GM19438 (cell line): ENCODE measurements at regions not wholly inside any gene's neighbourhood (a gene's known extent, or its start where the extent isn't known, plus 50 kb on each side); places are given as distances from the start of the nearest gene placed in this dataset.
"Not testable (repeated sequence)": the region's sequence is repeated elsewhere in the genome, so short reads cannot be mapped to it uniquely, and the experiment has no call there.

Experiments used
- ATAC-seq: cut with Tn5 transposase; IDR thresholded peaks from one replicate; pipeline ENCODE4 v1.9.1; 2021; ENCODE audit warnings: low read depth; ENCODE audit not compliant: unreplicated experiment

DNA sequence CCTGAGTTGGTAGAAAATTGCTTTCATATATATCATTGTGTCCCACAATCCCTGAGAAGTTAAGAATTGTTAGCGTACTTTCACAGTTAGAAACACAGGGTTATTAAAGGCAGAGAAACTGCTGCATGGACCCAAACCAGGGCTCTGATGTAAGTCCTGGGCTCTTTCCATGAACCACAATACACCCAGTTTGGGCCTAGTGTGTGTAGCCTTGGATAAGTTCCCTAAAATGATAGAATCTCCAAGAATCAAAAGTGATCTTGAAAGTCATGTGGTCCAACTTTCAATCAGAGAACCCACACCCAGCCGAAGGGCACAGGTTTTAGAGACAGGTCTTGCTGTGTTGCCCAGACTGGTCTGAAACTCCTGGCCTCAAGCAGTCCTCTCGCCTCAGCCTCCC, 257.8 kb upstream of the KLF3 start:
- no peak for ATAC-seq

DNA sequence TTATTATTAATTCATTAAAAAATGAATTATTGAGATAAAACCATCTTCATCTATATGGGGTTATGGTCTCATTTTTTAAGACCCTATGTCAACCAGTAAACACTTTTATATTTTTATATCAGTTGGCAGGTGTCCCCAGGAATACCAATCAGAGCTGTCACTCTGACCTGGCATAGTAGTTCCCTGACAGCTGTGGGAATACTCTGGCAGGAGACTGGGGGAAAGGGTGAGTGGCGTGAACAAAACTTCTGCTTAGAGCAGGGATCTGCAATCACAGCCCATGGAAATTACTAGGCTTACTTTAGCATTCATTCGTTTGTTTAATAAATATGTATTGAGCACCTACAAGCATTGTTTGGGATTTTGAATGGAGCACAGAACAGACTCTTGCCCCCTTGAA, 254.1 kb upstream of the KLF3 start:
- ATAC-seq, result no peak

DNA sequence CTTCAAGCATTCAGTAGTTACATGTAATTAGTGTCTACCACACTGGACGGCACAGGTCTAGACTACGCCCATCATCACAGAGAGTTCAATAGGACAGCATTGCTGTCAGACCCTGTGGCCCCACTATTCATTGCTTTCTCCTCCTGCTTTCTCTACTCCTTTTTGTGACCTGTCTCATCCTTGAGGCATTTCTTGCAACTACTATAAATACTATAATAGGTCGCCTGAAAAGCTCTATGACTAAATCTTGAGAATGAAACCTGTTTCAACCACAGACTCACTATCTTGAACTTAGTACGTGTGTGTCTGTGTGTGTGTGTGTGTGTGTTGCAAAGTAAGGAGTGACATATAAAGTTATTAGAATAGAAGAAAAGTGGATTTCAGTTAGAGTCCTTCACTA, 252.9 kb upstream of the KLF3 start:
- ATAC-seq, result no peak

DNA sequence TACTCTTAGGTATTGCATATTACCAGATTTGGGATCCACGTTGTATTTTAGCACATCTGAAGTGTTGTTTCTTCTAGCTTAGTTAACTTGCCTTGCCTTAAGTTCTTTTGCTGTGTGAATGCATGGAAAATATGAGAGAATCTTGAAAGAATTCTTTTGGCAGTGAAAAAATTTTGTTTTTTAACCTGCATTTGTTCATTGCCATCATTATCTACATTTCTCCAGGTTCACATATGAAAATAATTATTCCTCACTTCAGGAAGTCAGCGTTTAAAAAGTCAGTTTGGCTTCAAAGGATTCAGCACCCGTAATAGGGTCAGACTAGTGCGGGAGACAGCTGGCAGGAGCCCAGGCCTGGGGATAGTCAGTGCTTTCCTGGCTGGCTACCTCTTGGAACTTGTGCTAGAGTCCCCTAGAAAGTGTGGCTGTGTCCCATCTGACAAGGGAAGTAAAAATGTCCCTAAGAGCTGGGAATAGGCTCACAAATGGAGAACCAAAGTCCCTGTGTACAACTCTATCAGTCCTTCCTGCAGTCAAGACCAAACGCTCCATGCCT, 251.9 kb upstream of the KLF3 start:
- no peak for ATAC-seq

DNA sequence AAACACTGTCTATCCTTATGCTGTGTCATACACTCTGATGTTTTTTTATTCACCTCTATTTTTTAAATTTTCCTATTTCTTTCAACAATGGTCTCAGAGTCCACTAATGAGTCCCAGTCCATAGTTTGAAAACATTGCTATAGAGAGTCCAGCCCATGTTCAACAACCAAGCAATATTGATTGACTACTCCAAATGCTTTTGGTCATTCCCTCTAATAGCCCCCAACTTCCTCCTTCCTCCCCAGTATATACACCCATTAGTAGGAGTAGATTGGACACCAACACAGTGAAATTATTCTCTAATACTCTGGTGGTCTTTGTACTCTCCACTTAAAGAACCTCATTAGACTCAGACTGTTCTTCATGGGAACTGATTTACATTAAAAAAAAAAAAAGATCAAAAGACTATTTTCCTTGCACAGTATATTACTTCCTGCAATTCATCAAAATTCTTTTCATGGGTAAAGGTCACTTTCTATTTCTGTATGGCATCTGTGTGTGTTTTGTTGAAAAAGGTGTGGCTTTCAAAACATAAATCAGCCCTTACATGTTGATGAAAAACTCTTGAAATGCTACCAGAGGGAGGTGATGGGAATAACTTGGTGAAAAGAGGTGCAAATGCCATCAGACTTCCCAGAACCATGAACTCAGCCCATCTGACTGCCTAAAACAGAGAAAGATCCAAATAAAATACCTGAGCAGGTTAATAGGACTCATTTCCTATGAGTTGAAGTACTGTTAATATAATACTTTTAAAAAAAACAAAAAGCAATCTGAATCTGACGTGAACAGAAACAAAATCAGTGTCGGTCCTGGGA, 250.3 kb upstream of the KLF3 start:
- no peak for ATAC-seq

DNA sequence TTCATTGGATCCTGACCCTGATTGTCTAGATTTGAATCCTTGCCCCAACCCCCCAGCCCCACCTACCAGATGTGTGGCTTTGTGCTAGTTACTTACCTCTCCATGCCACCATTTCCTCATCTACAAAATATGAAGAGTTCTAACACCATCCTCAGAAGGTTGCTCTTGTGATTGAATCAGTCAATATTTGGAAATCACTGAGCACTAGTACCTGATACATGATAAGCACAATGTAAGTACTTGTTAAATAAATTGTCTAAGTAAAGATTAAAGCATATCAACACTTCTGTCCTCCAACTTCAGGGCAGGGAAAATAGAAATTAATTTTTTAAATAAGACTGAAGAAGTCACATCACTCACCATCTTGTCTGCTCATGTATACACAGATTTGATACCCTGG, 249.6 kb upstream of the KLF3 start:
- no peak for ATAC-seq

DNA sequence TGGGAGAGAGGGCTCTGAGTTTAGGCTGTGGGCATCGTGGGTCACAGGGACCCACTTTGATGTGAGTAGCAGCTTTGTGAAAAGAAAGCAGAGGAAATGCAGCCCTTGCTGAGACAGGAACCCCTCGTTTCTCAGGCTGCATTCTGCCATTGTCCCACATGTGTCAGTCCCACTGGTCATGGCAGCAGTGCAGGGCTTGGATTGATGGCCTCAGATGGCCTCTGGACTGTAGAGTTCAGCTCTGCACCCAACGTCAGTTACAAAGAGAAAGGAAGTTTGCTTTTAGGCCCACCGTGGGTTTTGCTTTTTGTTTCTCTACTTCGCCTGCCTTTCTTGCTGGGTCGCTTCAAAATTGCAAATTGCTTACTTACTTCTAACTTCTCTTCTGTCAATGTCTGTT, 248.3 kb upstream of the KLF3 start:
- no peak for ATAC-seq

DNA sequence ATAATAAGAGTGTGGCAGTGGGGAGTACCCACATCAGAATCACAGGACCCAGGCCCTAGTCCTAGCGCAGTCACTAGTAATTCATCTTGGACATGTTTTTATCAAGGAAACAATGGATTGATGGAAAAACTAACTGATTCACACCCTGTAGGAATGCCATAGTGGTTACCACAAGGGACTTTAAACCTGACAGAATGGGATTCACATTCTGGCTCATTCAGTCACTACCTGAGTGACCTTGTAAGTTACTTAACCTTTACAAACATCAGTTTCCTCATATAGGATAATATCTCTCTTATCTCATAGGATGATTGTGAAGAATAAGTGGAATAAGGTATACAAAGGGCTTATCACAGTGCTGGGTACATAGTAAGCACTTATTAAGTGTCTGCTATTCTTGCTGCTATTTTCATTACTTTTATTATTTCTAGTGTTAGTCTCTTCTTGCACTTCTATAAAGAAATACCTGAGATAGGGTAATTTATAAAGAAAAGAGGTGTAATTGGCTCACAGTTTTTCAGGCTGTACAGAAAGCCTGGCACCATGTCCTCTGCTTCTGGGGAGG, 247.5 kb upstream of the KLF3 start:
- no peak for ATAC-seq

DNA sequence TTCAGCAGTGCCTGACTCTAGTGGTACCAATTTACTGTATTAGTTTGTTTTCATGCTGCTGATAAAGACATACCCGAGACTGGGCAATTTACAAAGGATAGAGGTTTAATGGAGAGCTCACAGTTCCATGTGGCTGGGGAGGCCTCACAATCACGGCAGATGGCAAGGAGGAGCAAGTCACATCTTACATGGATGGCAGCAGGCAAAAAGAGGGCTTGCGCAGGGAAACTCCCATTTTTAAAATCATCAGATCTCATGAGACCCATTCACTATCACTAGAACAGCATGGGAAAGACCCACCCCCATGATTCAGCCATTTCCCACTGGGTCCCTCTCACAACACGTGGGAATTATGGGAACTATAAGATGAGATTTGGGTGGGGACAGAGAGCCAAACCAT, 243.7 kb upstream of the KLF3 start:
- not testable (repeated sequence) for ATAC-seq

DNA sequence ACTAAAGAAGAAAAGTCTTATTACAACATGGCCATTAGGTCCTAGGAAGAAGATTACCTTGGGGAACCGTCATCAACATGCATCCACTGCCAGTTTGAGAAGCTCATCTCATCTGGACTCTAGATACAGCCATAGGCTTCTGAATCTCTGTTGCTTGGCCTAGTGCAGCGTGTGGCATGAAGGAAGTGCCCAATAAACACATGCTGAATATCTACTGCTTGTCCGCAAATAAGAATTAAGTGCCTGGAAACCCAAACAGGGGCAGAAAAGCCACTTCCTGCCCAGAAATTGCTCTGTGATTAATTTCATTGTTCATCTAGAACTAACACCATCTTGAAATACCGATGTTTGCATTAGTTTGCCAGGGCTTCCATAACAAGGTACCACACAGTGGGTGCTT, 241.1 kb upstream of the KLF3 start:
- ATAC-seq, result no peak

DNA sequence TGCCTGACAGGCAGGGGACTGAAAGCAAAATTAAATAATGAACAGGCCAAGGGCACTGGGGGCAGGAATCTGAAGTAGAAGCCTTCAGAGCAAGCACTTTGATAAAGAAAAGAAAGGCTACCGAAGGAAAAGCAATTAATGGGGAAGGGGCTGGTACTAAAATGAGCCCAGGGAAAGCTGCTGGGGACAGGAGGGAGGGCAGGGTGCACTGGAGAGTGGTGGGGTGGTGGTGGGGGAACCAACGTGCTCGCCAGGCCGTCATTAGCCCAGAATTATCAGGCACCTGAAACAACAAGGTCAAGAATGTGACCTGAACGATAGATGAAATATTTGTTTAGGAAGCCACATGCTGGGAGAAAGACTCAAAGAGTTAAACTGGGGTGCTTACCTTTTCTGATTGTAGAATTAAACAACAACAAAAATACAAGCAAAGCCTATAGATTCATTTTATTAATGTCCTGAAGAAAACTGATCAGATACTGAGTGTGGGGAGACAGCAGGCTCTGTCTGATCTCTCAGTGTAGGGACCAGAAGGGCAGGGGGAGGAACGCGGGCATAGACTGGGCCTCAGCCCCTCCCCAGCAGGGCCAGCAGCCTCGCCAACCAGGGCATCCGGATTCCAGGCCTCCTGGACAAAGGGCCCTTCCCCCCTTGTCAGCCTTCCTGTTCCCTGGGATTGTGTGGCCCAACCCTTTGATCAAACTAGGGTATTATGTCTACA, 239.7 kb upstream of the KLF3 start:
- ATAC-seq, result no peak

DNA sequence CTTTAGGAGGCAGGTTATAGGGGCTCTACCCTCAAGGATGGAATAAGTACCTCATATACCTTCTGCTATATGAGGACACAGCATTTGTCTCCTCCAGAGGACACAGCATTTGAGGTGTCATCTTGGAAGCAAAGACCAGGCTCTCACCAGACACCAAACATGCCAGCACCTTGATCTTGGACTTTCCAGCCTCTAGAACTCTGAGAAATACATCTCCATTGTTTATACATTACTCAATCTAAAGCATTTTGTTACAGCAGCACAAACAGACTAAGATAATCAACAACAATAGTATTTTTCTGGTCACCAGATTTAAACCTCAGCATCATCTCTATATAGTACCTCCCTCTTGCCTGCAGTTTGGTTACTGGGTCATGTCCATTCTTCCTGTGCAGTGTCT, 237.5 kb upstream of the KLF3 start:
- ATAC-seq, result no peak

DNA sequence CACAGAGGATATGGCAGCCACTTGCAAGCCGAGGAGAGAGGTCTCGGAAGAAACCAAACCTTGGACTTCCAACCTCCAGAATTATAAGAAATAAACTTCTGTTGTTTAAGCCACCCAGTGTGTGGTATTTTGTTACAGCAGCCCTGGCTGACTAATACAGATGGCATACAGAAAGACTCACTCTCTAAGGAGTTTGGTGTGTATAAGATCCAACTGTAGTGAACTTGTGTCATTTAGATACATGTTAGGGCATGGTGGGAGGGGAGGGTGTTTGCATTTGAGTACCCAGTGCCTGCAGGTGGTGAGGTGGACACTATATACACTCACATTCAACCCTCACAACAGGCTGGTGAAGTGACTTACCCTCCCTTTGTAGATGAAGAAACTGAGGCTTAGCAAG, 233.2 kb upstream of the KLF3 start:
- no peak for ATAC-seq

DNA sequence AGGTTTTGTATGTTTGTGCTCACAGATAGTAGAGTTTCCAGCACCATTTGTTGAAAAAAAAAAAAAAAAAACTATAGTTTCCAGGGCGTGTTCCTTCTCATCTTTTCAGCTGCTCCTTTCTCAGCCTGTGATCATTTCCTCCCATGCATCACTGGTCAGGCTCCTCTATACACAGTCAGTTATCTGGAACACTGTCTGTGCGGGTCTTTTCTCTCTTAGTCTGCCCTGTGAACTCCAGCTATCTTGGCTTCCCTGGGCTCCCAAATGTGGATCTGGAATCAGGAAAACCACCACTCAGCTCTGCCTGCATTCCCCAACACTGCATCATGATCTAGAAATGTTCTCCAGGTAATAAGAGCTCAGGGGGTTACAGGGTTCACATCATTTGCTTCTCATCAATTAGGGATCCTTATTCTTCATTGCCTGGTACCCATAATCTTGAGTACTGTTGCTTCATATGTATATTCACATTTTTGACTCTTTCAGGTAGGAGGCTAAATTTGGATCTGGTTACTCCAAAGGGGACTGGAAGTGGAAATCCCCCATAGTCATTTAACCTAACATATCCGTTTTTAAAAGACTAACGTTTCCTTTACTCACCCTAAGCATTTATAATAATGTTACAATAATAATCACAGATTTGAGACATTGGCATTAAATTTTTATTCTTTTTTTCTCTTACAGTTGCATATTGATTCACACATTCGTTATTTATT, 221.8 kb upstream of the KLF3 start:
- ATAC-seq, result no peak

DNA sequence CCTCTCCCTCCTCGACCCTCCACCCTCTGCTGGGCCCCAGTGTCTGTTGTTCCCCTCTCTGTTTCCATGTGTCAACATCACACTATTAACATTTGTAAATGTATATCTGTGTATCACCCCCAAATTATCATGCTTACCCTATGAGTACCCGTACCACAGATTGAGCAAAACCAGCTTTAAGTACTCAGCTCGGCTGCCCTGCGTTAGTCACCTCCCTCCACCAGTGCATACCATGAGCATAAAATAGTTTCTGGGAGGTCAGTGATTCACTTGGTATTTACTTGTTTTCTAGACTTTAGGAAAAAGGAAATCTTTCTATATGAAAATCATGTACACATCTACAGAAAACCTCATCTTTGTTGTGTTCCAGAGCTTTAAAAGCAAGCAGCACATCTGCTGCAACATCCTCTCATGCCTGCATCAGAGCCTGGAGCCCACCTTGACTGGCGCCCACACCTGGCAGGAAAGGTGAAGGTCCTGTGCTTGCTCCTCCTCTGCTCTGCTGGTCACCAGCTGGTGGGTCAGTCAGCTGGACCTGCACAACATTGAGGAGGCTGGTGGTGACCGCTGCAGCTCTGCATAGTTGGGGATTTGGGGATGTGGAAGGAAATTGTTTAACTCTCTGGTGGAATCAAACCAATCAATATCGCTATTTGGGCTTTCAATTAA, 214.4 kb upstream of the KLF3 start:
- ATAC-seq, result no peak

DNA sequence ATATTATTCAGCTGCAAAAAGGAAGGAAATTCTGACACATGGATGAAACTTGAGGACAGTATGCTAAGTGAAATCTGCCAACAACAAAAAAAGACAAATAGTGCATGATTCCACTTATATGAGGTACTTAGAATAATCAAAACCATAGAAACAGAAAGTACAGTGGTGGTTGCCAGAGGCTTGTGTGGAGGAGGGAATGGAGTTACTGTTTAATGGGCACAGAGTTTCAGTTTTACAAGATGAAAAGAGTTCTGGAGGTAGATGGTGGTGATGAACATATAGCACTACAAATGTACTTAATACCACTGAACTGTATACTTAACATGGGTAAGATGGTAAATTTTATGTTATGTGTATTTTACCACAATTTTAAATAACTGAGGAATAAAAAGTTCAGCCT, 212.0 kb upstream of the KLF3 start:
- ATAC-seq, result no peak

DNA sequence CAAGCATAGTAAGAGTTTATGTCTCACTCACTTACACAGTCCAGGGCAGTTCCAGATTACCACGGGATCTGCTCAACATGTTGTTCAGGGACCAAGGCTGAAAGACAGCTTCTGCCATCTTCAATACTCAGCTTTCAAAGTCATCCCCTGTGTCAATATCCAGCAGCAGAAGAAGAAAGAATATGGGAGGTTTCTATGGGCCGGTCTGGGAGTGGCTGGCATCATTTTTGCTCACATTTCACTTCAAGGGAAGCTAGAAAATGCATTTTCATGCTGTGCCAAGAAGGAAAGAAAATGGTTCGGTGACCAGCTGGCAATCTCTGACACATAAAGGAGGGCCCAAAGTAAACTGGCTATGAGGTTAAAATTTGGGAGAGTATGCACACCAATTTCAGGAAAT, 211.5 kb upstream of the KLF3 start:
- ATAC-seq, result no peak

DNA sequence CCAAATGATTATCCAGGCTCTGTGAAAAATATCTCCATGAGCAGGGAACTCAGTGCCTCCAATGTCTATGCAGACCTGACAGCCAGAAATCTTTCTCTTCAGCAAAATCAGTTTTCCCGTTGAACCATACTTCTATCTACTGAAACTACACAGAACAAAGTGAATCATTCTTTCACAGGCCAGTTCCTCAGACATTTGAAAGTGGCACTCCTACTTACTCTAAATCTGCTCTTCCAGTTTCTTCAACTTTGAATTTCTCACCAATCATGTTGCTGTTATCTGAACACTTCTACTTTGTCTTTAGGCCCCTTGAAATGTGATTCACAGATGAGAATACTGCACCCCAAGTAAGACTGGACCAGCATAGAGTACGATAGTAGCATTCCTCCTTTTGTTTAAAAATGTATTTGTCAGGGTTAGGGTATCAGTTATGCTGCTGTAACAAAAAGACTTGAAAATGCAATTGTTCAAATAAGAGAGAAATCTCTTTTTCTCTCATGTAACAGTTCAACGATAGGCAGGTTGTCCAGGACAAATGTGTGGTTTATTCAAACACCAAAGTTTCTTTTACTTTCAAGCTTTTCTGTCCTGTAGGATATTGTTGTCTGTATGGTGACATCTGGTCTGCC, 210.6 kb upstream of the KLF3 start:
- ATAC-seq, result no peak

DNA sequence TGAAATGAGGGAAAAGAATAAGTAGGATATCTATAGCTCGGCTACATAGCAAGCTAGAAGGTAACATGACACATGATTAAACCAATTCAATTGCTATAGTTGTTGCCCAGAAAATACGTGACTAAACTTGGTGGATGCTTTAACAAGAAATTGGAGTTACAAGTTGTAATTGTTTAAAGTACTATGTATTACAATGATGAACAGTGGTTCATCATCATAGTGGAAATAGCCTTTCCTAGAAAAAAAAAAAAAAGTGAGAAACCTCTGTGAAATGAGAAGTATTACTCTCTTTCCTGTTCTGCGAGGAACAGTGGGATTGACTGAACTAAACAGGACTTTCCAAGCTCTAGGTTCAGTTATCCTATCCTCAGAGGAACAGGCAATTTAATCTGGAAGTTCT, 209.7 kb upstream of the KLF3 start:
- ATAC-seq, result no peak
